ENCODE measurements at regions not wholly inside any gene's neighbourhood (a gene's known extent, or its start where the extent isn't known, plus 50 kb on each side); places are given as distances from the start of the nearest gene placed in this dataset.

GRCh38 chr5:143542798-143543144 is 139.3 kb upstream of the NR3C1 start:
- POLR2A ChIA-PET: no interaction called here
- CTCF ChIA-PET: interaction anchor here (0.8 to 1.8 kb wide), 7 partner anchors 10 to 44 kb away, joined by 3 to 9 read pairs (median 5); no protein-coding TSS in a partner anchor
- TF ChIP-seq, protein P1, sequence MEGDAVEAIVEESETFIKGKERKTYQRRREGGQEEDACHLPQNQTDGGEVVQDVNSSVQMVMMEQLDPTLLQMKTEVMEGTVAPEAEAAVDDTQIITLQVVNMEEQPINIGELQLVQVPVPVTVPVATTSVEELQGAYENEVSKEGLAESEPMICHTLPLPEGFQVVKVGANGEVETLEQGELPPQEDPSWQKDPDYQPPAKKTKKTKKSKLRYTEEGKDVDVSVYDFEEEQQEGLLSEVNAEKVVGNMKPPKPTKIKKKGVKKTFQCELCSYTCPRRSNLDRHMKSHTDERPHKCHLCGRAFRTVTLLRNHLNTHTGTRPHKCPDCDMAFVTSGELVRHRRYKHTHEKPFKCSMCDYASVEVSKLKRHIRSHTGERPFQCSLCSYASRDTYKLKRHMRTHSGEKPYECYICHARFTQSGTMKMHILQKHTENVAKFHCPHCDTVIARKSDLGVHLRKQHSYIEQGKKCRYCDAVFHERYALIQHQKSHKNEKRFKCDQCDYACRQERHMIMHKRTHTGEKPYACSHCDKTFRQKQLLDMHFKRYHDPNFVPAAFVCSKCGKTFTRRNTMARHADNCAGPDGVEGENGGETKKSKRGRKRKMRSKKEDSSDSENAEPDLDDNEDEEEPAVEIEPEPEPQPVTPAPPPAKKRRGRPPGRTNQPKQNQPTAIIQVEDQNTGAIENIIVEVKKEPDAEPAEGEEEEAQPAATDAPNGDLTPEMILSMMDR (IDR thresholded peaks at IDR 0.05; ENCODE audit: control extremely low read depth, extremely low read depth, low read depth, missing control alignments): no peak
- DNase-seq (ENCODE audit: extremely low spot score): no peak

DNA sequence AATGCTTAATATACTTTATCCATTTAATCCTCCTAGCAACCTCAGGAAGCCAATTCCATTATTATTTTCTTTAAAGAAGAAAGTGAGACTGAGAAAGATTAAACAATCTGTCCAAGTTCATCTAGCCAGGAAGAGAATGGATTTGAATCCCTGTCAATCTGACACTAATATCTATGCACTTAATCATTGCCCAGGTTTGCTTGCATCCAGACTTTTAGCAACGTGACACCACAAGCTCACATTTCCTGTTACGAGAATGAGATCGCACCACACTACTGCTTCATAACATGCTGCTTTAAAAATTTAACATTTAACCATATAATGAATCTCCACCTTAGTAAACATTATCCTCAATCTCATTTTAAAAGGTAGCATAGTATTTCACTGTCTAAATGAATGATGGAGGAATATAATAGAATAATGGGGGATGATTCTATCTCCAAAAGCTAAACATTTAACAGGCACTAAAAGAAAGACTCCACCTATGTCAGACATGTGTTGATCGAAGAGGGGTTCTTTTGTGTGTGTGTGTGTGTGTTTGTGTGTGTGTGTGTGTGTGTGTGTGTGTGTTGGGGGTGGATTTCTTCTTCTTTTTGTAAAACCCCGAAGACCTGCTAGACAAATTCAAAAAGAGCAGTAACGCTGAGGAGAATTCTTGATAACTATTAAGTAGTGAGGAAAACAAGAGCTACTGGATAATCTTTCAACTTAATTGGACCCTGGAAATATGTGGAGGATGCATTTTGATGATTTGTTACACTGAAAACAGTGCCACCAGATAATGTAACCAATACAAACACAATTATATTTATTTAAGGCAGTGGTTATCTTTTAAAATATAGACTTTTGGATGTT is 138.7 kb upstream of the NR3C1 start:
- TF ChIP-seq, protein P1 (IDR thresholded peaks at IDR 0.05; ENCODE audit: control extremely low read depth, extremely low read depth, low read depth, missing control alignments): no peak
- CTCF ChIA-PET: interaction anchor here (1.2 to 1.8 kb wide), 6 partner anchors 10 to 32 kb away, joined by 3 to 9 read pairs (median 6); no protein-coding TSS in a partner anchor
- POLR2A ChIA-PET: no interaction called here
- no peak for DNase-seq (ENCODE audit: extremely low spot score)

- ChIA-PET CTCF (interaction anchor here (1.2 kb wide), 1 partner anchor 78 kb away, joined by 3 read pairs; no protein-coding TSS in a partner anchor), POLR2A (no interaction called here)
- TF ChIP-seq, protein P1 (IDR thresholded peaks at IDR 0.05; ENCODE audit: control extremely low read depth, extremely low read depth, low read depth, missing control alignments): no peak
- DNase-seq (ENCODE audit: extremely low spot score): no peak
Observed at GRCh38 chr5:143539742-143540141, 136.3 kb upstream of the NR3C1 start.

GRCh38 chr5:143537056-143537455 is 133.6 kb upstream of the NR3C1 start:
- CTCF ChIA-PET: interaction anchor here (1.1 to 4.3 kb wide), 3 partner anchors 13 to 53 kb away, joined by 3 to 21 read pairs (median 3); no protein-coding TSS in a partner anchor
- TF ChIP-seq, protein P1 (IDR thresholded peaks at IDR 0.05; ENCODE audit: control extremely low read depth, extremely low read depth, low read depth, missing control alignments): no peak
- POLR2A ChIA-PET: no interaction called here
- no peak for DNase-seq (ENCODE audit: extremely low spot score)

- ChIA-PET POLR2A (no interaction called here), CTCF (interaction anchor here (0.8 to 4.3 kb wide), 7 partner anchors 11 to 131 kb away, joined by 3 to 21 read pairs (median 3); no protein-coding TSS in a partner anchor)
- no peak for DNase-seq (ENCODE audit: extremely low spot score)
- TF ChIP-seq, protein P1 (IDR thresholded peaks at IDR 0.05; ENCODE audit: control extremely low read depth, extremely low read depth, low read depth, missing control alignments): no peak
Observed at GRCh38 chr5:143536364-143536763, 132.9 kb upstream of the NR3C1 start.

GRCh38 chr5:143534761-143535154 is 131.3 kb upstream of the NR3C1 start:
- no peak for DNase-seq (ENCODE audit: extremely low spot score)
- ChIA-PET CTCF (interaction anchor here (4.3 kb wide), 1 partner anchor 11 kb away, joined by 21 read pairs; no protein-coding TSS in a partner anchor), POLR2A (no interaction called here)
- TF ChIP-seq, protein P1 (IDR thresholded peaks at IDR 0.05; ENCODE audit: control extremely low read depth, extremely low read depth, low read depth, missing control alignments): no peak
